ENCODE measurements at regions not wholly inside any gene's neighbourhood (a gene's known extent, or its start where the extent isn't known, plus 50 kb on each side); places are given as distances from the start of the nearest gene placed in this dataset.

DNA sequence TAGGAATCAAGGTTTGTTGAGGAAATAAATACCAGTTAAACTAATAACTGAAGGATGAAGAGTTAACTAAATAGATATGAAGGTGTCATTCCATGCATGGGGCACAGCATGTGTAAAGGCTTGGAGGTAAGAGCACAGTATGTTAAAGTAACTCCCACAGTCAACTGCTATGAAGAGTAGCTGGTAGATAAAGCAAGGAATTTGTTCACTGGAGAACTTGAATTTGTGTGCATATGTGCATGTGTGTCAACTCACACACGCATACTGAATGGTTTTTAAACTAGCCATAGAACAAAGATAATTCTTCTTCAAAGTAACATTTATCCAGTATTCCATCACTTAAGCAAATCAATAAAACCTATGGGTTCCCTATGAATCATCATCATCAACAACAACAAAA, 135.9 kb downstream of the FAM76B start:
- no peak for DNase-seq (ENCODE audit: low spot score)
- H3K4me1 ChIP-seq: no peaks in the 10 kb centered on the region
- H3K36me3 ChIP-seq: no peaks in the 10 kb centered on the region
- TF ChIP-seq, protein P1, sequence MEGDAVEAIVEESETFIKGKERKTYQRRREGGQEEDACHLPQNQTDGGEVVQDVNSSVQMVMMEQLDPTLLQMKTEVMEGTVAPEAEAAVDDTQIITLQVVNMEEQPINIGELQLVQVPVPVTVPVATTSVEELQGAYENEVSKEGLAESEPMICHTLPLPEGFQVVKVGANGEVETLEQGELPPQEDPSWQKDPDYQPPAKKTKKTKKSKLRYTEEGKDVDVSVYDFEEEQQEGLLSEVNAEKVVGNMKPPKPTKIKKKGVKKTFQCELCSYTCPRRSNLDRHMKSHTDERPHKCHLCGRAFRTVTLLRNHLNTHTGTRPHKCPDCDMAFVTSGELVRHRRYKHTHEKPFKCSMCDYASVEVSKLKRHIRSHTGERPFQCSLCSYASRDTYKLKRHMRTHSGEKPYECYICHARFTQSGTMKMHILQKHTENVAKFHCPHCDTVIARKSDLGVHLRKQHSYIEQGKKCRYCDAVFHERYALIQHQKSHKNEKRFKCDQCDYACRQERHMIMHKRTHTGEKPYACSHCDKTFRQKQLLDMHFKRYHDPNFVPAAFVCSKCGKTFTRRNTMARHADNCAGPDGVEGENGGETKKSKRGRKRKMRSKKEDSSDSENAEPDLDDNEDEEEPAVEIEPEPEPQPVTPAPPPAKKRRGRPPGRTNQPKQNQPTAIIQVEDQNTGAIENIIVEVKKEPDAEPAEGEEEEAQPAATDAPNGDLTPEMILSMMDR (IDR thresholded peaks at IDR 0.05): no peak
- no peak overlapping the region for H3K27ac ChIP-seq
- H3K9me3 ChIP-seq: no peaks in the 10 kb centered on the region
- H3K27me3 ChIP-seq: no peaks in the 10 kb centered on the region
- H3K4me3 ChIP-seq: no peak overlapping the region

DNA sequence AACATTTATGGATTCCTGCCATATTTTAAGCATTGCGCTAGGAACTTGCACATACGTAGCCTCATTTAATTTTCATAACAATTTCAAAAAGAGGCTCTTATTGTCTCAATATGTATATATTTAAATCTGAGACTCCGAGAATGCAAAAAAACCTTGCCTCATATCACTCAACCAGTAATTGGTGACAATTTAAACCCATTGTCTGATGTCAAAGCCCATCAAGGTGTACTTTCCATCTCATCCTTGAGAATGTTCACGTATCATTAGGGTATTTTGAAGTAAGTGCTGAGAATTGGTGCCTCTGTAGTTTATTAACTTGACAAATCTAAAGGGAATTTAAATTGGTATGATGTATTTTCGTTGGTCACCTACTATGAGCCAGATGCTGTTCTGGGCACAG, 136.5 kb downstream of the FAM76B start:
- no peak overlapping the region for H3K4me3 ChIP-seq
- H3K27me3 ChIP-seq: no peaks in the 10 kb centered on the region
- TF ChIP-seq, protein P1 (IDR thresholded peaks at IDR 0.05): no peak
- peaks cover 0 to 4% of the 10 kb centered on the region in 2 donors for H3K4me1 ChIP-seq
- no peak for DNase-seq (ENCODE audit: low spot score)
- no peak overlapping the region for H3K27ac ChIP-seq
- H3K36me3 ChIP-seq: no peaks in the 10 kb centered on the region
- no peaks in the 10 kb centered on the region for H3K9me3 ChIP-seq

DNA sequence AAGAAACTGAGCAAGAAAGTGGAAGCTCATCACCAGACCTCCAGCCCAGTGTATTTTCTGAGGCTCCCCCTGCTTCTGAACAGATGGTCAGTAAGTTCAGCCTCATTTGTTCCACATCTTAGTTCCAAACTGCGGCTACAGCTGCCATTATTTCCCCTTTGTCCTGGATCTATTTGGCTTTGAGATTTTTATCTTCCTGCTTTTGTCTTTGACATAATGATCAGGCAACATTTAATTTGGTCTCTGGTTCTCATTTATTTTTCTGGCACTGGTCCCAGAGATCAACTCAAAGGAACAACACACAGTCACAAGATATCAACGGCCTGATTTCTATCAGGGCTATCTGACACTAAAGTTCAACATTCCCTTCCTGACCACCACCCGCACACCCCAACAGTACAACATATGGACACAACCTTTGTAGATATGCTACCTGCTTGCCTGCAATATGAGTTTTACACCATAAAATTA, 137.5 kb downstream of the FAM76B start:
- TF ChIP-seq, protein P1 (IDR thresholded peaks at IDR 0.05): no peak
- H3K27ac ChIP-seq: no peak overlapping the region
- no peaks in the 10 kb centered on the region for H3K9me3 ChIP-seq
- H3K4me1 ChIP-seq: peaks cover 0 to 7% of the 10 kb centered on the region in 2 donors
- H3K36me3 ChIP-seq: no peaks in the 10 kb centered on the region
- no peak for DNase-seq (ENCODE audit: low spot score)
- H3K27me3 ChIP-seq: no peaks in the 10 kb centered on the region
- H3K4me3 ChIP-seq: no peak overlapping the region

DNA sequence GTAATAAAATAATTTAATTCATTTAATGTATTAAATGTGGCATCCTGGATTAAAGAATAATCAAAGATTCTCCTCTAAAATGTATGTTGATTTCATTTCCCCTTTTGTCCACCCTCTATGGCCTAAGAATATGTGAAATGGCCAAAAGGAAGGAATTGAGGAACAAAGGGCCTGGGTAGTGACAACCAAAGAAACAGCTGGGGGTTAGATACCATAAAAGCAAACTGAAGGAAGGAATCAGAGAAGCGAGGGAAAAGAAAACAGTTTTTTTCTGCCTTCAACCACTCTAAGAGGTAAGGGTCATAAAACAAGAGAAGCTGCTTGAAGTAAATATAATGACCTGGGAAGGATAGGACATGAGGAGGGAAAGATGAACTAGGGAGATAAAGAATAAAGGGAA, 139.3 kb downstream of the FAM76B start:
- TF ChIP-seq, protein P1 (IDR thresholded peaks at IDR 0.05): no peak
- no peak overlapping the region for H3K4me3 ChIP-seq
- peaks cover 0 to 10% of the 10 kb centered on the region in 2 donors for H3K9me3 ChIP-seq
- H3K4me1 ChIP-seq: peaks cover 0 to 7% of the 10 kb centered on the region in 2 donors
- H3K27ac ChIP-seq: no peak overlapping the region
- DNase-seq (ENCODE audit: low spot score): no peak
- H3K27me3 ChIP-seq: no peaks in the 10 kb centered on the region
- H3K36me3 ChIP-seq: no peaks in the 10 kb centered on the region

DNA sequence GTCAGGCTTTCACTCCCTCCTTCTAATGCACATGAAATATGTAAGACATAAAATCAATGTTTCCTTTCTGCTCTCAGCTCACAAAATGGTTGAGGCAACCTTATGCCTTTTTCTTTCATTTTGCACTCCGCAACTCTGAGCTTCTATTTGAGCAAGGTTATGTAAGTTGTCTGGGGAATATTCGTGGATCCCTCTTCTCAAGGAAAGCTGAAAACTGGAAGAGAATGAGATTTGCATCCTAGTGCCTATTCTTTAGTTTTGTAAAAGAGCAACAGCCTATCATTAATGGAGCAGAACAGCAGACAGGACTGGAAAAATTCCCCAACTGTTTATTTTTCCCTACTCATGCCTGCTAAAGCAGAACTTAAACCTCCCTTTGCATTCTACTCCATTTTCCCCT, 141.7 kb downstream of the FAM76B start:
- no peaks in the 10 kb centered on the region for H3K36me3 ChIP-seq
- TF ChIP-seq, protein P1 (IDR thresholded peaks at IDR 0.05): no peak
- DNase-seq (ENCODE audit: low spot score): no peak
- no peaks in the 10 kb centered on the region for H3K27me3 ChIP-seq
- H3K4me1 ChIP-seq: peaks cover 0 to 7% of the 10 kb centered on the region in 2 donors
- peaks cover 0 to 16% of the 10 kb centered on the region in 2 donors for H3K9me3 ChIP-seq
- H3K4me3 ChIP-seq: no peak overlapping the region
- H3K27ac ChIP-seq: peak overlapping the region; percentile 20 to 35

DNA sequence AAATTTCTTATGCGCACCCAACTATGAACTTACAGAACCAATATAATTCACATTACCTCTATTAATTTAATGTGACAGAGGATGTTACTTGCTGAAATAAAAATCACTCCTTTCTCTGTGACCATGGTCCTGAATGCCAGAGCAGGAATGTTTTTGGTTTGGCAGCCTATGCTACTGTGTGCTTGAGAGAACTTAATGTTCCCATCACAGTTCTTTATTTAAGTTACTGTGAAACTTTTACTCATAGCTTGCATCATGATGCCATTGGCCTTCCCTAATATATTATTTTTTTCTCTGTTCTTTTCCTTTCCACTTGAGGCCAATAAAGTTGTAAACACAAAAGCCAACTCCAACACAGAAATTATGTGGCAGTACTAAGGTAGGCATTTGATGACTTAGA, 142.2 kb downstream of the FAM76B start:
- Histone ChIP-seq H3K9me3 (peaks cover 0 to 16% of the 10 kb centered on the region in 2 donors), H3K4me1 (peaks cover 0 to 7% of the 10 kb centered on the region in 2 donors), H3K4me3 (no peak overlapping the region), H3K27ac (peak overlapping the region in 1 of 2 donors; percentile 35), H3K27me3 (no peaks in the 10 kb centered on the region), H3K36me3 (no peaks in the 10 kb centered on the region)
- no peak for DNase-seq (ENCODE audit: low spot score)
- TF ChIP-seq, protein P1 (IDR thresholded peaks at IDR 0.05): no peak
